Right kidney (tissue), 1 donor: ENCODE measurements at regions not wholly inside any gene's neighbourhood (a gene's known extent, or its start where the extent isn't known, plus 50 kb on each side); places are given as distances from the start of the nearest gene placed in this dataset.
"Not testable (repeated sequence)": the region's sequence is repeated elsewhere in the genome, so short reads cannot be mapped to it uniquely, and the experiment has no call there.

ENCODE experiments used
- DNase-seq: peaks from one replicate; pipeline ENCODE4 v3.0.0-alpha.2; 2016

DNA sequence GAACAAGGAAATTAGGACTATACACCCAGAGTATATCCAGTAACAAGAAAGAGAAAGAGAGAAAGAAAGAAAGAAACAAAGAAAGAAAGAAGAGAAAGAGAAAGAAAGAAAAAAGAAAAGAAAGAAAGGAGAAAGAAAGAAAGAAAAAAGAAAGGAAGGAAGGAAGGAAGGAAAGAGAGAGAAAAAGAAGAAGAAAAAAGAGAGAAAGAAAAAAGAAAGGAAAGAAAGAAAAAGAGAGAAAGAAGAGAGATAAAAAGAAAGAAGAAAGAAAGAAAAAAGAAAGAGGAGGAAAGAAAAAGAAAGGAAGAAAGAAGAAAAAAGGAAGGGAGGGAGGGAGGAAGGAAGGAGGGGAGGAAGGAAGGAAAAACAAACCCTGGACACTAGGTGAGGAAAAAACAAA, 981.8 kb downstream of the TBC1D32 start:
- DNase-seq, result no peak

GRCh38 chr6:120348926-120349325, 985.4 kb downstream of the TBC1D32 start:
- no peak for DNase-seq

DNA sequence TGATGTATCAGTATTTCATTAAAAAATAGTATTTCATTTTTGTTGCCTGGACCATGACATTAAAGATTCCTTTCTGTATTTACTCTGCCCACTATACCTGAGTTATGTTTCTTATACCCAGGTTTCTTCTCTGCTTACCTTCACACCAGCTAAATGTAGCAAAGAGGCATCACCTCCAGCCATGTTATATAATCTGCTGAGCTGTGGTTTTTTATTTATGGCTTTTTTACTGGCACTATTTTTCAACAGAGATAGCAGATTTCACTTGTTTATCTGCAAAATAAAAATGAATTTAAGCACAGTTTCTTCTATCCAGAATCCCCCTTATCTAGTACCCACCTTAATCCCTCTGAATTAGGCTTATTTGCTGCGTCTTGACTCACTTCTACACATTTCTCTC, 979.0 kb upstream of the MAN1A1 start:
- DNase-seq, result no peak

- no peak for DNase-seq
These were observed 971.1 kb upstream of the MAN1A1 start for GRCh38 chr6:120320481-120321162.

DNA sequence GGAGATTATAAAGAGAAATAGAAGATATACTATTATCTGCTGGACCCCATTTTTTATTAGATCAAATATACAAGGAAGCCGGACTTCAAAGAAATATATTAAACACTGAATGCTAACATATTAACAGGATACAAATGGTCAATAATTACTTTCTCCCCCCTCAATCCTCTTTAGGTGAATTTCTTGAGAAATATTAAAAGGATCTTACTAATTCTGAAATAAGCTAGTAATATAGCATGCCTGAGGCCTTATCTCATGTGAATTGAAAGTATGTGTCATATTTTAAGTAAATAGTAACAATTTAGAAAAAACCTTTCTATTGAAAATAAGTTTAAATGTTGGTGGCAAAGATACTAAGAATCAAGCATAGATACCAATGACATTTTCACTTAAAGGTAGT, 954.7 kb upstream of the MAN1A1 start:
- DNase-seq, result no peak

DNA sequence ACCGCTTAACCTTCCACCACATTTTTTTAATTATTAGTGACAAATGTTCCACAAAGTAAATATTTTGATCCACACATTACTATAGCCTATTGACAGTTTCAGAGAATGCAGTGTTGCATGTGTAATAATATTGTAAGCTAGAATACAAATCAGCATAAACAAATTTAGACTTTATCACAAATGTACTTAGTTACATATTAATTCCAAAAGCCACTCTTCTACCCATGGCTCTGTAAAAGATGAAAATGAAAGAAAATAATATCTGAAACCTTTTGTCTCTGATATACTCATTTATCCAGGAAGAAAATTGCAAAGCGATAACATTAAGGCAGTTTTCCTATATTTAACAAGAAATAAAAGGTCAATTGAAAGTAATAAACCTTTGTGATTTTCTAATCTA, 954.0 kb upstream of the MAN1A1 start:
- no peak for DNase-seq

DNA sequence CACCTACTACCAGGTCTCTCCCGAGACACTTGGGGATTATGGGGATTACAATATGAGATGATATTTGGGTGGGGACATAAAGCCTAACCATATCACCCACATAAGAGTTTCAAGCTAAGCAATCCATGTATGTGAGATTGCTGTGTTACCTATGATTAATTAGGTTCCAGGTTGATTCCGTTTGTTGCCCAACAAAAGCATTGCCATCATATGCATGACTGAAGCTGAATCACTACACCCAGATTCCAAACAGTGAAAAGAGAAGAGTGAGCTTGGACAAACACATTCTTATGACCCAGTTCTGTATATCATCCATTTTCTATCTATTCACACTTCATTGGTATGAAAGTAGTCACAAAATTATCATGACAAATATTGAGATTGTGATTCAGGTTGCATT, 952.5 kb upstream of the MAN1A1 start:
- no peak for DNase-seq

DNA sequence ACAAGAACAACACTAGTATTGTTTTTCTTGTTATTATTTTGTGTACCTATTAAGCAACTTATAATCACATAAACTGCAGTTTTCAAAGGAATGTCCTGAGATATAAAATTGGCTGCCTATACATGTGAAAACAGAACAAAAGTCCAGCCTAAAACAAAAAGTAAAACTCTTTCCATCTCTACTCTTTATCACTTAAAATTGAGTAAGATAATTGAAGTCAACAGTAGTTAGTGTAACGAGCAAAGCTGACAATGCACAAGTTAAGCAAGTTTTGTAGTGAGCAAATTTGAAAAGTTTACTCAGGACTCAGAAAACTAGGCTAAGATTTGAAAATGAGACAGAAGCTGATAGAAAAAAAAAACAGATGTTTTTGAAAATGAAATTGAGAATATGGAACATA, 941.4 kb upstream of the MAN1A1 start:
- no peak for DNase-seq

- DNase-seq, result no peak
These were observed 932.4 kb upstream of the MAN1A1 start for GRCh38 chr6:120282005-120282404.

- DNase-seq, result no peak
These were observed 930.1 kb upstream of the MAN1A1 start for GRCh38 chr6:120279466-120280167.

- no peak for DNase-seq
These were observed 929.3 kb upstream of the MAN1A1 start for GRCh38 chr6:120278689-120279396.

- DNase-seq, result no peak
These were observed 925.0 kb upstream of the MAN1A1 start for GRCh38 chr6:120274547-120274946.

- no peak for DNase-seq
These were observed 923.9 kb upstream of the MAN1A1 start for GRCh38 chr6:120273411-120273810.

- no peak for DNase-seq
These were observed 922.5 kb upstream of the MAN1A1 start for GRCh38 chr6:120272038-120272437.

GRCh38 chr6:120268256-120268655, 918.7 kb upstream of the MAN1A1 start:
- not testable (repeated sequence) for DNase-seq

- no peak for DNase-seq
These were observed 912.8 kb upstream of the MAN1A1 start for GRCh38 chr6:120262354-120262753.

GRCh38 chr6:120260636-120261035, 911.1 kb upstream of the MAN1A1 start:
- DNase-seq, result no peak

DNA sequence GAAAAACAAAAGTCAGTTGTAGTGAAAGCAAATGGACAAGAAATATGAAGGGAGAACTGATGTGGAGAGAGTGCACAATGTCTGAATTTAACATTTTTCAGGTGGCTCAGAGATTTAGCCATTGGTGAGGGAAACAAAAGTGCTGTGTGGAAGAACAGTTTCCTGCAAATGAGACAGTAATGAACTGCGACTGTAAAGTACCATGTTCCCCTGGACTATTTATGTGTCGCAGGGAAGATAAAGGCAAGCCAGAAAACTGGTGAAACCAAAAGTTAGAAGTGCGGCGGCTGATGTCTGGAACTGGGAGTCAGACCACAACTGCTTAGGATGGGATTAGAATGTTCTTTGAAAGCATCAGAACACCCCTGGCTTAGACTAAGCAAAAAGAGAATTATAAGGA, 905.1 kb upstream of the MAN1A1 start:
- DNase-seq, result no peak

DNA sequence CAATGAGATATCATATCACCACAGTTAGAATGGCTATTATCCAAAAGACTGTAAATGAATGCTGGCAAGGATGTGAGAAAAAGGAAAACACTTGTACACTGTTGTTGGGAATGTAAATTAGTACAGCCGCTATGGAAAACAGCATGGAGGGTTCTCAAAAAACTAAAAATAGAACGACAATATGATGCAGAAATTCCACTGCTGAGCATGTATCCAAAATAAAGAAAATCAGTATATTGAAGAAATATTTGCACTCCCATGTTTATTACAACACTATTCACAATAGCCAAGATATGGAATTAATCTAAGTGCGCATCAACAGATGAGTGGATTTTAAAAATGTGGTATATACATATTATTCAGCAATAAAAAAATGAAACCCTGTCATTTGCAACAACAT, 898.9 kb upstream of the MAN1A1 start:
- DNase-seq, result no peak

DNA sequence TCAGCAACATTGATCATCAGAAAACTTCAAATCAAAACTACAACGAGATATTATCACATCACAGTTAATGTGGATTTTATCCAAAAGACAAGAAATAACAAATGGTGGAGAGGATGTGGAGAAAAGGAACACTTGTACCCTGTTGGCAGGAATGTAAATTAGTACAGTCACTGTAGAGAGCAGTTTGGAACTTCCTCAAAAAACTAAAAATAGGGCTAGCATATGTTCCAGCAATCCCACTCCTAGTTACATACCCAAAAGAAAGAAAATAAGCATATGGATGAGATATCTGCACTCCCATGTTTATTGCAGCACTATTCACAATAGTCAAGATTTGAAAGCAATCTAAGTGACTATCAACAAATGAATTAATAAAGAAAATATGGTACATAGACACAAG, 887.7 kb upstream of the MAN1A1 start:
- no peak for DNase-seq

- DNase-seq, result no peak
These were observed 880.4 kb upstream of the MAN1A1 start for GRCh38 chr6:120230008-120230407.

GRCh38 chr6:120228297-120228696, 878.7 kb upstream of the MAN1A1 start:
- no peak for DNase-seq

- DNase-seq, result no peak
These were observed 869.8 kb upstream of the MAN1A1 start for GRCh38 chr6:120219339-120219738.

- DNase-seq, result no peak
These were observed 864.5 kb upstream of the MAN1A1 start for GRCh38 chr6:120214088-120214499.
